Liver (tissue), 3 donors: ENCODE measurements at regions not wholly inside any gene's neighbourhood (a gene's known extent, or its start where the extent isn't known, plus 50 kb on each side); places are given as distances from the start of the nearest gene placed in this dataset.

Experiments used
- CTCF ChIP-seq: fragments of 150-350 bp; IDR thresholded peaks from 2 replicates; pipeline ENCODE4 v1.5.1; 2017; ENCODE audit warnings: improper control_type of control experiment, low read depth, low read length; ENCODE audit not compliant: missing input control
- RAD21 ChIP-seq, 2 donors: IDR thresholded peaks; 2 replicates each; pipeline ENCODE4 v1.6.1; 2016; ENCODE audit warnings: antibody characterized with exemption in 2 of 2, mild to moderate bottlenecking in 2 of 2
- donor health status: healthy.
- donor health status: healthy.

- TF ChIP-seq CTCF (no peak), RAD21 (IDR thresholded peaks at IDR 0.05) (no peak)
Measured at GRCh38 chr3:72681598-72681997, 166.6 kb downstream of the SHQ1 start.
